ENCODE measurements at regions not wholly inside any gene's neighbourhood (a gene's known extent, or its start where the extent isn't known, plus 50 kb on each side); places are given as distances from the start of the nearest gene placed in this dataset.

DNA sequence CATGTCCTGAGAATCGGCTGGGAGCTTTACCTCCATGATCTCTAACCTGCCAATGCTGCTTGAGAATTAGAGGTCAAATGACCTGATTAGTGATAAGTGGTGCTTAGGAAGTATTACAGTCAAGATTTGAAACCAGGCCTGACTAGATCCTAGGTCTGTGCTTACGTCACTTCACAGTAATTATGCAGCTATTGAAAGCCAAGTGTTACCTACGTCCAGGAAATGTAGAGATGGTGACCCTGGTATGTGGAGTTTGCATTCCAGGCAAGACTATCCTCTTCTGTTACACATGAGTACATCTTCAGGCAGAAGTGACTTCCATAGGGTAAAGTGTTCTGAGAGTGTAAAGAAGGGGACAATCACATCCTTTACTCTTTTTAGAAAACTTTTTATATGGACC lies 530.4 kb upstream of the TENM4 start:
- no peaks in the 10 kb centered on the region for H3K9me3 ChIP-seq (ENCODE audit: control insufficient read depth, insufficient read depth, low read length)
- H3K9ac ChIP-seq (ENCODE audit: low read depth, low read length), result no peak overlapping the region
- no peaks in the 10 kb centered on the region for H3K79me1 ChIP-seq (ENCODE audit: low read depth in 1 of 2, low read length in 2 of 2)
- peaks cover 1% of the 10 kb centered on the region; the same call in 1 of the 2 replicates for H3K4me1 ChIP-seq (ENCODE audit: control insufficient read depth, insufficient read depth, low read length)
- no peak overlapping the region for H3K14ac ChIP-seq (replicated peaks; ENCODE audit: low read depth, low read length)
- no peak overlapping the region for H4K91ac ChIP-seq (ENCODE audit: insufficient read depth, low read depth, low read length)
- TF ChIP-seq, protein P1, sequence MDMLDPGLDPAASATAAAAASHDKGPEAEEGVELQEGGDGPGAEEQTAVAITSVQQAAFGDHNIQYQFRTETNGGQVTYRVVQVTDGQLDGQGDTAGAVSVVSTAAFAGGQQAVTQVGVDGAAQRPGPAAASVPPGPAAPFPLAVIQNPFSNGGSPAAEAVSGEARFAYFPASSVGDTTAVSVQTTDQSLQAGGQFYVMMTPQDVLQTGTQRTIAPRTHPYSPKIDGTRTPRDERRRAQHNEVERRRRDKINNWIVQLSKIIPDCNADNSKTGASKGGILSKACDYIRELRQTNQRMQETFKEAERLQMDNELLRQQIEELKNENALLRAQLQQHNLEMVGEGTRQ (IDR thresholded peaks at IDR 0.05; ENCODE audit: low read depth, low read length), result no peak
- TF ChIP-seq, protein P2, sequence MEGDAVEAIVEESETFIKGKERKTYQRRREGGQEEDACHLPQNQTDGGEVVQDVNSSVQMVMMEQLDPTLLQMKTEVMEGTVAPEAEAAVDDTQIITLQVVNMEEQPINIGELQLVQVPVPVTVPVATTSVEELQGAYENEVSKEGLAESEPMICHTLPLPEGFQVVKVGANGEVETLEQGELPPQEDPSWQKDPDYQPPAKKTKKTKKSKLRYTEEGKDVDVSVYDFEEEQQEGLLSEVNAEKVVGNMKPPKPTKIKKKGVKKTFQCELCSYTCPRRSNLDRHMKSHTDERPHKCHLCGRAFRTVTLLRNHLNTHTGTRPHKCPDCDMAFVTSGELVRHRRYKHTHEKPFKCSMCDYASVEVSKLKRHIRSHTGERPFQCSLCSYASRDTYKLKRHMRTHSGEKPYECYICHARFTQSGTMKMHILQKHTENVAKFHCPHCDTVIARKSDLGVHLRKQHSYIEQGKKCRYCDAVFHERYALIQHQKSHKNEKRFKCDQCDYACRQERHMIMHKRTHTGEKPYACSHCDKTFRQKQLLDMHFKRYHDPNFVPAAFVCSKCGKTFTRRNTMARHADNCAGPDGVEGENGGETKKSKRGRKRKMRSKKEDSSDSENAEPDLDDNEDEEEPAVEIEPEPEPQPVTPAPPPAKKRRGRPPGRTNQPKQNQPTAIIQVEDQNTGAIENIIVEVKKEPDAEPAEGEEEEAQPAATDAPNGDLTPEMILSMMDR (conservative IDR thresholded peaks at IDR 0.05; ENCODE audit: low read depth, low read length), result no peak
- TF ChIP-seq FOS (IDR thresholded peaks at IDR 0.05; ENCODE audit: low read depth, low read length) (no peak), BHLHE40 (IDR thresholded peaks at IDR 0.05; ENCODE audit: low read depth, low read length) (no peak), RFX5 (IDR thresholded peaks at IDR 0.05; ENCODE audit: low read depth, low read length) (no peak), SMC3 (IDR thresholded peaks at IDR 0.05; ENCODE audit: low read depth, low read length) (no peak), RAD21 (IDR thresholded peaks at IDR 0.05; ENCODE audit: low read length) (no peak)
- no peak overlapping the region for H3K23ac ChIP-seq (ENCODE audit: low read depth, low read length)
- H3K36me3 ChIP-seq (ENCODE audit: control insufficient read depth, insufficient read depth, low read length), result no peaks in the 10 kb centered on the region
- no peak overlapping the region for H2BK120ac ChIP-seq (ENCODE audit: low read depth, low read length)
- dilution Hi-C loops (cut with HindIII; ENCODE audit: low sequenced_read_pairs, unreplicated experiment), result no loop called here
- no peak for ATAC-seq (ENCODE audit: low read depth)
- no peak overlapping the region for H4K5ac ChIP-seq (ENCODE audit: low read depth, low read length)
- CTCF ChIA-PET, result no interaction called here
- H4K20me1 ChIP-seq (ENCODE audit: insufficient read depth, low read length), result no peaks in the 10 kb centered on the region
- no peak overlapping the region for H2BK20ac ChIP-seq (ENCODE audit: low read depth, low read length)
- no peak overlapping the region for H3K4me2 ChIP-seq (ENCODE audit: low read depth, low read length)
- BruUV-seq (replicated peaks), result no TSS peak
- H3K27ac ChIP-seq (ENCODE audit: insufficient read depth, low read length), result no peak overlapping the region
- no peak overlapping the region for H3K18ac ChIP-seq (ENCODE audit: low read depth, low read length)
- POLR2A ChIA-PET (ENCODE audit: unreplicated experiment), result no interaction called here
- in situ Hi-C loops (cut with MboI; ENCODE audit: low sequenced_read_pairs), result no loop called here
- peaks cover 1% of the 10 kb centered on the region; the same call in 1 of the 2 replicates for H3K27me3 ChIP-seq (ENCODE audit: control insufficient read depth, insufficient read depth, low read length)
- no CpG with 5 or more reads among the region's 3 CpGs for WGBS, 2 experiments (ENCODE audit: extremely low coverage in 2 of 2, insufficient read length in 1 of 2)
- H3K4ac ChIP-seq (ENCODE audit: low read depth, low read length), result no peak overlapping the region
- intact Hi-C loops (cut with micrococcal nuclease), result no loop called here
- no peak overlapping the region for H4K8ac ChIP-seq (ENCODE audit: low read depth in 2 of 2, low read length in 2 of 2)
- H2BK15ac ChIP-seq (ENCODE audit: low read depth, low read length), result no peak overlapping the region
- H3K56ac ChIP-seq (ENCODE audit: extremely low read depth, insufficient read depth, low read length), result no peak overlapping the region
- H3K4me3 ChIP-seq (ENCODE audit: insufficient read depth, low read depth, low read length), result no peak overlapping the region
- H2AK9ac ChIP-seq (replicated peaks; ENCODE audit: low read depth, low read length, poor library complexity), result no peak overlapping the region
- no peak for DNase-seq
- H2BK5ac ChIP-seq (ENCODE audit: low read depth, low read length, poor library complexity, severe bottlenecking), result no peak overlapping the region
- no peak overlapping the region for H2AK5ac ChIP-seq (ENCODE audit: low read depth, low read length)
- no peak overlapping the region for H2AFZ ChIP-seq (replicated peaks; ENCODE audit: low read length, poor library complexity)
- H3K9me1 ChIP-seq (ENCODE audit: insufficient read depth, low read length), result no peaks in the 10 kb centered on the region
